HEK293 (cell line): ENCODE measurements at regions not wholly inside any gene's neighbourhood (a gene's known extent, or its start where the extent isn't known, plus 50 kb on each side); places are given as distances from the start of the nearest gene placed in this dataset.

Experiments
- CTCF ChIA-PET: fragments of 350-600 bp; formaldehyde crosslinking; extraction: SDS; loops from one replicate; lab custom pipeline; 2021; ENCODE audit warnings: antibody characterized with exemption; lab: Yijun Ruan, JAX
- POLR2A ChIA-PET: fragments of 300-600 bp; formaldehyde crosslinking; extraction: SDS; loops from one replicate; lab custom pipeline; 2020; ENCODE audit warnings: antibody characterized with exemption, inconsistent platforms; lab: Yijun Ruan, JAX
- H3K27ac ChIP-seq: fragments of 200-500 bp; sonication (Bioruptor generic); 2 replicates; pipeline ENCODE4 v1.5.1; 2014; ENCODE audit warnings: low read depth, low read length, control low read depth, inconsistent platforms; ENCODE audit errors: extremely low read depth
- H3K36me3 ChIP-seq, 2 experiments: fragments of 200-500 bp in 1 of 2; sonication (Bioruptor generic) in 1 of 2; 1 replicate in 1 of 2; 2 replicates in 1 of 2; pipeline ENCODE4 v1.5.1; 2014 to 2017; ENCODE audit warnings: inconsistent platforms in 2 of 2, low read length in 2 of 2; ENCODE audit not compliant: control insufficient read depth in 2 of 2, insufficient read depth in 1 of 2
- H3K4me1 ChIP-seq: fragments of 200-500 bp; sonication (Bioruptor generic); 2 replicates; pipeline ENCODE4 v1.5.1; 2014; ENCODE audit warnings: mild to moderate bottlenecking, low read length, inconsistent platforms; ENCODE audit not compliant: control insufficient read depth, insufficient read depth
- H3K4me3 ChIP-seq: 2 replicates; pipeline ENCODE4 v1.5.1; 2011; ENCODE audit warnings: low read depth, mild to moderate bottlenecking, control low read depth, low read length, moderate library complexity
- H3K9me3 ChIP-seq: fragments of 200-500 bp; sonication (Bioruptor generic); 2 replicates; pipeline ENCODE4 v1.5.1; 2014; ENCODE audit warnings: low read depth, low read length, inconsistent platforms; ENCODE audit not compliant: control insufficient read depth, insufficient read depth
- GFI1B ChIP-seq: fragments of 450-650 bp; formaldehyde crosslinking; IDR thresholded peaks from 2 replicates; pipeline ENCODE4 v1.5.1; 2016; ENCODE audit warnings: missing biosample characterization, missing genetic modification characterization
- GLIS1 ChIP-seq: fragments of 450-650 bp; formaldehyde crosslinking; IDR thresholded peaks from 2 replicates; pipeline ENCODE4 v1.5.1; 2016; ENCODE audit warnings: missing biosample characterization, missing genetic modification characterization
- IKZF3 ChIP-seq: fragments of 450-650 bp; IDR thresholded peaks from 2 replicates; pipeline ENCODE4 v1.5.0; 2018; ENCODE audit warnings: missing biosample characterization, mild to moderate bottlenecking, missing genetic modification characterization, moderate library complexity
- INSM2 ChIP-seq: fragments of 450-650 bp; formaldehyde crosslinking; IDR thresholded peaks from 2 replicates; pipeline ENCODE4 v1.5.1; 2016; ENCODE audit warnings: missing biosample characterization, missing genetic modification characterization
- KLF17 ChIP-seq: fragments of 450-650 bp; formaldehyde crosslinking; IDR thresholded peaks from 2 replicates; pipeline ENCODE4 v1.5.1; 2016; ENCODE audit warnings: missing biosample characterization, missing genetic modification characterization
- KLF8 ChIP-seq: fragments of 450-650 bp; formaldehyde crosslinking; IDR thresholded peaks from 2 replicates; pipeline ENCODE4 v1.5.1; 2016; ENCODE audit warnings: missing biosample characterization, missing genetic modification characterization
- MYNN ChIP-seq: fragments of 450-650 bp; formaldehyde crosslinking; IDR thresholded peaks from 2 replicates; pipeline ENCODE4 v1.5.1; 2016; ENCODE audit warnings: missing biosample characterization, missing genetic modification characterization, borderline replicate concordance
- PRDM6 ChIP-seq: fragments of 450-650 bp; formaldehyde crosslinking; IDR thresholded peaks from 2 replicates; pipeline ENCODE4 v1.5.1; 2017; ENCODE audit warnings: missing biosample characterization, missing genetic modification characterization
- SCRT1 ChIP-seq: fragments of 450-650 bp; formaldehyde crosslinking; IDR thresholded peaks from 2 replicates; pipeline ENCODE4 v1.5.1; 2016; ENCODE audit warnings: missing biosample characterization, missing genetic modification characterization, borderline replicate concordance
- SCRT2 ChIP-seq: fragments of 450-650 bp; formaldehyde crosslinking; IDR thresholded peaks from 2 replicates; pipeline ENCODE4 v1.5.1; 2016; ENCODE audit warnings: missing biosample characterization, missing genetic modification characterization
- SETDB1 ChIP-seq: IDR thresholded peaks from one replicate; pipeline ENCODE4 v1.6.1; 2017; ENCODE audit warnings: mild to moderate bottlenecking, low read length, moderate library complexity, mixed read lengths; ENCODE audit not compliant: insufficient read length
- ZNF133 ChIP-seq: fragments of 450-650 bp; formaldehyde crosslinking; IDR thresholded peaks from 2 replicates; pipeline ENCODE4 v1.5.1; 2016; ENCODE audit warnings: missing biosample characterization, missing genetic modification characterization
- ZNF184 ChIP-seq: fragments of 450-650 bp; IDR thresholded peaks from 2 replicates; pipeline ENCODE4 v1.5.1; 2018; ENCODE audit warnings: missing biosample characterization, mild to moderate bottlenecking, missing genetic modification characterization
- ZNF2 ChIP-seq: fragments of 450-650 bp; formaldehyde crosslinking; IDR thresholded peaks from 2 replicates; pipeline ENCODE4 v1.5.1; 2016; ENCODE audit warnings: missing biosample characterization, missing genetic modification characterization
- ZNF214 ChIP-seq: fragments of 450-650 bp; formaldehyde crosslinking; IDR thresholded peaks from 2 replicates; pipeline ENCODE4 v1.5.1; 2017; ENCODE audit warnings: missing biosample characterization, mild to moderate bottlenecking, missing genetic modification characterization, borderline replicate concordance
- ZNF561 ChIP-seq: fragments of 450-650 bp; IDR thresholded peaks from 2 replicates; pipeline ENCODE4 v1.5.1; 2018; ENCODE audit warnings: missing biosample characterization, missing genetic modification characterization, borderline replicate concordance
- ZNF580 ChIP-seq: fragments of 450-650 bp; formaldehyde crosslinking; IDR thresholded peaks from 2 replicates; pipeline ENCODE4 v1.5.1; 2016; ENCODE audit warnings: missing biosample characterization, missing genetic modification characterization
- ZNF596 ChIP-seq: fragments of 450-650 bp; IDR thresholded peaks from 2 replicates; pipeline ENCODE4 v1.5.0; 2018; ENCODE audit warnings: missing biosample characterization, mild to moderate bottlenecking, missing genetic modification characterization, moderate library complexity
- ZNF624 ChIP-seq: fragments of 450-650 bp; formaldehyde crosslinking; IDR thresholded peaks from 2 replicates; pipeline ENCODE4 v1.5.1; 2017; ENCODE audit warnings: missing biosample characterization, missing genetic modification characterization
- ZNF629 ChIP-seq: fragments of 450-650 bp; formaldehyde crosslinking; IDR thresholded peaks from 2 replicates; pipeline ENCODE4 v1.5.1; 2017; ENCODE audit warnings: missing biosample characterization, missing genetic modification characterization
- ZNF654 ChIP-seq: fragments of 450-650 bp; formaldehyde crosslinking; IDR thresholded peaks from 2 replicates; pipeline ENCODE4 v1.5.1; 2016; ENCODE audit warnings: low read depth, missing biosample characterization, missing genetic modification characterization
- ZNF692 ChIP-seq: fragments of 450-650 bp; formaldehyde crosslinking; IDR thresholded peaks from 2 replicates; pipeline ENCODE4 v1.5.1; 2016; ENCODE audit warnings: missing biosample characterization, missing genetic modification characterization
- ZSCAN16 ChIP-seq: fragments of 450-650 bp; formaldehyde crosslinking; IDR thresholded peaks from 2 replicates; pipeline ENCODE4 v1.5.1; 2016; ENCODE audit warnings: missing biosample characterization, missing genetic modification characterization
- ZSCAN30 ChIP-seq: fragments of 450-650 bp; IDR thresholded peaks from 2 replicates; pipeline ENCODE4 v1.5.1; 2018; ENCODE audit warnings: missing biosample characterization, mild to moderate bottlenecking, missing genetic modification characterization, moderate library complexity
- ZXDB ChIP-seq: fragments of 450-650 bp; formaldehyde crosslinking; IDR thresholded peaks from 2 replicates; pipeline ENCODE4 v1.5.1; 2016; ENCODE audit warnings: missing biosample characterization, missing genetic modification characterization
- TF ChIP-seq, protein P1 (sequence below): fragments of 450-650 bp; formaldehyde crosslinking; IDR thresholded peaks from 2 replicates; pipeline ENCODE4 v1.5.1; 2016; ENCODE audit warnings: missing biosample characterization, missing genetic modification characterization
- TF ChIP-seq, protein P2 (sequence below): fragments of 450-650 bp; formaldehyde crosslinking; IDR thresholded peaks from 2 replicates; pipeline ENCODE4 v1.5.1; 2016; ENCODE audit warnings: missing biosample characterization, missing genetic modification characterization, low read depth

- ChIA-PET CTCF (interaction anchor here (0.6 to 1.4 kb wide), 7 partner anchors 13 to 794 kb away, joined by 3 to 8 read pairs (median 3); no protein-coding TSS in a partner anchor), POLR2A (no interaction called here)
- Histone ChIP-seq H3K27ac (no peak overlapping the region), H3K4me3 (no peak overlapping the region), H3K4me1 (no peaks in the 10 kb centered on the region), H3K36me3 (no peaks in the 10 kb centered on the region), H3K9me3 (no peaks in the 10 kb centered on the region)
- TF ChIP-seq SCRT2 (peak; percentile 84), SETDB1 (no peak), KLF17 (tag by site-specific recombination) (no peak), GLIS1 (tag by site-specific recombination) (peak; percentile 35; the same call in 1 of the 2 replicates), ZXDB (tag by site-specific recombination) (peak; percentile 50; the same call in 1 of the 2 replicates), ZNF2 (tag by site-specific recombination) (0 out of 2 replicates have a peak, but pooled peaks have one; percentile 43), IKZF3 (tag by site-specific recombination) (peak; percentile 64), ZNF214 (tag by site-specific recombination) (no peak), ZNF692 (tag by site-specific recombination) (no peak), PRDM6 (tag by site-specific recombination) (no peak), MYNN (tag by site-specific recombination) (no peak), ZSCAN16 (tag by site-specific recombination) (no peak), ZNF624 (tag by site-specific recombination) (no peak), ZNF184 (tag by site-specific recombination) (no peak), ZNF596 (tag by site-specific recombination) (no peak), KLF8 (tag by site-specific recombination) (0 out of 2 replicates have a peak, but pooled peaks have one; percentile 24), ZNF654 (tag by site-specific recombination) (peak; percentile 74), ZNF133 (tag by site-specific recombination) (no peak), ZNF561 (tag by site-specific recombination) (peak; percentile 65; the same call in 1 of the 2 replicates), ZSCAN30 (tag by site-specific recombination) (peak; percentile 75; the same call in 1 of the 2 replicates), ZNF629 (0 out of 2 replicates have a peak, but pooled peaks have one; percentile 31), INSM2 (no peak), ZNF580 (tag by site-specific recombination) (0 out of 2 replicates have a peak, but pooled peaks have one; percentile 25), SCRT1 (tag by site-specific recombination) (0 out of 2 replicates have a peak, but pooled peaks have one; percentile 24), GFI1B (tag by site-specific recombination) (no peak)
- TF ChIP-seq, protein P1, sequence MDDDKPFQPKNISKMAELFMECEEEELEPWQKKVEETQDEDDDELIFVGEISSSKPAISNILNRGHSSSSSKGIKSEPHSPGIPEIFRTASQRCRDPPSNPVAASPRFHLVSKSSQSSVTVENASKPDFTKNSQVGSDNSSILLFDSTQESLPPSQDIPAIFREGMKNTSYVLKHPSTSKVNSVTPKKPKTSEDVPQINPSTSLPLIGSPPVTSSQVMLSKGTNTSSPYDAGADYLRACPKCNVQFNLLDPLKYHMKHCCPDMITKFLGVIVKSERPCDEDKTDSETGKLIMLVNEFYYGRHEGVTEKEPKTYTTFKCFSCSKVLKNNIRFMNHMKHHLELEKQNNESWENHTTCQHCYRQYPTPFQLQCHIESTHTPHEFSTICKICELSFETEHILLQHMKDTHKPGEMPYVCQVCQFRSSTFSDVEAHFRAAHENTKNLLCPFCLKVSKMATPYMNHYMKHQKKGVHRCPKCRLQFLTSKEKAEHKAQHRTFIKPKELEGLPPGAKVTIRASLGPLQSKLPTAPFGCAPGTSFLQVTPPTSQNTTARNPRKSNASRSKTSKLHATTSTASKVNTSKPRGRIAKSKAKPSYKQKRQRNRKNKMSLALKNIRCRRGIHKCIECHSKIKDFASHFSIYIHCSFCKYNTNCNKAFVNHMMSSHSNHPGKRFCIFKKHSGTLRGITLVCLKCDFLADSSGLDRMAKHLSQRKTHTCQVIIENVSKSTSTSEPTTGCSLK, result no peak
- TF ChIP-seq, protein P2, sequence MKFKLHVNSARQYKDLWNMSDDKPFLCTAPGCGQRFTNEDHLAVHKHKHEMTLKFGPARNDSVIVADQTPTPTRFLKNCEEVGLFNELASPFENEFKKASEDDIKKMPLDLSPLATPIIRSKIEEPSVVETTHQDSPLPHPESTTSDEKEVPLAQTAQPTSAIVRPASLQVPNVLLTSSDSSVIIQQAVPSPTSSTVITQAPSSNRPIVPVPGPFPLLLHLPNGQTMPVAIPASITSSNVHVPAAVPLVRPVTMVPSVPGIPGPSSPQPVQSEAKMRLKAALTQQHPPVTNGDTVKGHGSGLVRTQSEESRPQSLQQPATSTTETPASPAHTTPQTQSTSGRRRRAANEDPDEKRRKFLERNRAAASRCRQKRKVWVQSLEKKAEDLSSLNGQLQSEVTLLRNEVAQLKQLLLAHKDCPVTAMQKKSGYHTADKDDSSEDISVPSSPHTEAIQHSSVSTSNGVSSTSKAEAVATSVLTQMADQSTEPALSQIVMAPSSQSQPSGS (tag by site-specific recombination), result no peak
These were observed 373.3 kb upstream of the SEMA6A start for GRCh38 chr5:116947691-116948528.
